ENCODE measurements at regions not wholly inside any gene's neighbourhood (a gene's known extent, or its start where the extent isn't known, plus 50 kb on each side); places are given as distances from the start of the nearest gene placed in this dataset.

DNA sequence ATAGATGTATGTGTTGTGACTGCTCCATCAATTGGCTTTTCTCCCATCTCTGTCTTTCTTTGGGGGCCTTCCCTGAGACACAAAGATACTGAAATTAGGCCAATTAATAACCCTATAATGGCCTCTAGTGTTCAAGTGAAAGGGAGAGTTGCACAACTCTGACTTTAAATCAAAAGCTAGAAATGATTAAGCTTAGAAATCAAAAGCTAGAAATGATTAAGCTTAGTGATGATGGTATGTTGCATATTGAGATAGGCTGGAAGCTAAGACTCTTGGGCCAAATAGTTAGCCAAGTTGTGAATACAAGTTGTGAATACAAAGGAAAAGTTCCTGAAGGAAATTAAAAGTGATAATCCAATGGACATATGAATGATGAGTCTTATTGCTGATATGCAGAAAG, 452.9 kb upstream of the AGA start:
- TF ChIP-seq POLR2AphosphoS5 (IDR thresholded peaks at IDR 0.05): no peak
- TF ChIP-seq, protein P1, sequence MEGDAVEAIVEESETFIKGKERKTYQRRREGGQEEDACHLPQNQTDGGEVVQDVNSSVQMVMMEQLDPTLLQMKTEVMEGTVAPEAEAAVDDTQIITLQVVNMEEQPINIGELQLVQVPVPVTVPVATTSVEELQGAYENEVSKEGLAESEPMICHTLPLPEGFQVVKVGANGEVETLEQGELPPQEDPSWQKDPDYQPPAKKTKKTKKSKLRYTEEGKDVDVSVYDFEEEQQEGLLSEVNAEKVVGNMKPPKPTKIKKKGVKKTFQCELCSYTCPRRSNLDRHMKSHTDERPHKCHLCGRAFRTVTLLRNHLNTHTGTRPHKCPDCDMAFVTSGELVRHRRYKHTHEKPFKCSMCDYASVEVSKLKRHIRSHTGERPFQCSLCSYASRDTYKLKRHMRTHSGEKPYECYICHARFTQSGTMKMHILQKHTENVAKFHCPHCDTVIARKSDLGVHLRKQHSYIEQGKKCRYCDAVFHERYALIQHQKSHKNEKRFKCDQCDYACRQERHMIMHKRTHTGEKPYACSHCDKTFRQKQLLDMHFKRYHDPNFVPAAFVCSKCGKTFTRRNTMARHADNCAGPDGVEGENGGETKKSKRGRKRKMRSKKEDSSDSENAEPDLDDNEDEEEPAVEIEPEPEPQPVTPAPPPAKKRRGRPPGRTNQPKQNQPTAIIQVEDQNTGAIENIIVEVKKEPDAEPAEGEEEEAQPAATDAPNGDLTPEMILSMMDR (IDR thresholded peaks at IDR 0.05): no peak
- TF ChIP-seq POLR2A (IDR thresholded peaks at IDR 0.05): no peak
